NT2/D1 (cell line): ENCODE measurements at regions not wholly inside any gene's neighbourhood (a gene's known extent, or its start where the extent isn't known, plus 50 kb on each side); places are given as distances from the start of the nearest gene placed in this dataset.

ENCODE experiments used
- SUZ12 ChIP-seq: IDR thresholded peaks from 2 replicates; pipeline ENCODE4 v1.6.1; 2011; ENCODE audit not compliant: insufficient read length, insufficient read depth; ENCODE audit errors: extremely low read depth
- YY1 ChIP-seq: IDR thresholded peaks from 2 replicates; pipeline ENCODE4 v1.6.1; 2011; ENCODE audit not compliant: insufficient read length, insufficient read depth

- TF ChIP-seq SUZ12 (no peak), YY1 (no peak)
Observed at GRCh38 chr2:18841248-18842150, 252.1 kb upstream of the NT5C1B start.
